Loucy (cell line): ENCODE measurements at regions not wholly inside any gene's neighbourhood (a gene's known extent, or its start where the extent isn't known, plus 50 kb on each side); places are given as distances from the start of the nearest gene placed in this dataset.

Experiments
- EZH2phosphoT487 ChIP-seq: fragments of 200-600 bp; IDR thresholded peaks from 2 replicates; pipeline ENCODE4 v1.6.1; 2018; ENCODE audit warnings: antibody characterized with exemption, mild to moderate bottlenecking, moderate library complexity, borderline replicate concordance
- TF ChIP-seq, protein P1 (sequence below): fragments of 200-600 bp; sonication (generic); conservative IDR thresholded peaks from 2 replicates; pipeline ENCODE4 v1.5.1; 2014; ENCODE audit warnings: mild to moderate bottlenecking, antibody characterized with exemption, low read length

- TF ChIP-seq, protein P1, sequence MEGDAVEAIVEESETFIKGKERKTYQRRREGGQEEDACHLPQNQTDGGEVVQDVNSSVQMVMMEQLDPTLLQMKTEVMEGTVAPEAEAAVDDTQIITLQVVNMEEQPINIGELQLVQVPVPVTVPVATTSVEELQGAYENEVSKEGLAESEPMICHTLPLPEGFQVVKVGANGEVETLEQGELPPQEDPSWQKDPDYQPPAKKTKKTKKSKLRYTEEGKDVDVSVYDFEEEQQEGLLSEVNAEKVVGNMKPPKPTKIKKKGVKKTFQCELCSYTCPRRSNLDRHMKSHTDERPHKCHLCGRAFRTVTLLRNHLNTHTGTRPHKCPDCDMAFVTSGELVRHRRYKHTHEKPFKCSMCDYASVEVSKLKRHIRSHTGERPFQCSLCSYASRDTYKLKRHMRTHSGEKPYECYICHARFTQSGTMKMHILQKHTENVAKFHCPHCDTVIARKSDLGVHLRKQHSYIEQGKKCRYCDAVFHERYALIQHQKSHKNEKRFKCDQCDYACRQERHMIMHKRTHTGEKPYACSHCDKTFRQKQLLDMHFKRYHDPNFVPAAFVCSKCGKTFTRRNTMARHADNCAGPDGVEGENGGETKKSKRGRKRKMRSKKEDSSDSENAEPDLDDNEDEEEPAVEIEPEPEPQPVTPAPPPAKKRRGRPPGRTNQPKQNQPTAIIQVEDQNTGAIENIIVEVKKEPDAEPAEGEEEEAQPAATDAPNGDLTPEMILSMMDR, result no peak
- no peak for TF ChIP-seq EZH2phosphoT487
Measured at GRCh38 chr11:26131406-26131805, 200.5 kb upstream of the ANO3 start.
